SK-N-SH (cell line): ENCODE measurements at regions not wholly inside any gene's neighbourhood (a gene's known extent, or its start where the extent isn't known, plus 50 kb on each side); places are given as distances from the start of the nearest gene placed in this dataset.

Source experiments
- CTCF ChIA-PET: fragments of 300-600, 350-600 bp; formaldehyde crosslinking; extraction: SDS; loops from one replicate; lab custom pipeline; 2021; lab: Yijun Ruan, JAX
- POLR2A ChIA-PET: fragments of 350-600 bp; sonication (Branson Sonifier 250); formaldehyde crosslinking; extraction: SDS; loops from one replicate; lab custom pipeline; 2020; ENCODE audit warnings: antibody characterized with exemption, inconsistent platforms; lab: Yijun Ruan, JAX
- DNase-seq: peaks from one replicate; pipeline ENCODE4 v3.0.0; 2012
- H2AFZ ChIP-seq: fragments of 200-600 bp; sonication (generic); 2 replicates; pipeline ENCODE4 v1.8.1; 2016; ENCODE audit warnings: antibody characterized with exemption, mild to moderate bottlenecking, low read depth
- H3F3A ChIP-seq: fragments of 200-600 bp; sonication (generic); replicated peaks from 2 replicates; pipeline ENCODE3; 2016; ENCODE audit warnings: antibody characterized with exemption, mild to moderate bottlenecking; ENCODE audit not compliant: insufficient read depth
- H3K27ac ChIP-seq, 2 experiments: fragments of 200-500 bp in 1 of 2; fragments of 200-600 bp in 1 of 2; sonication (Bioruptor generic) in 1 of 2; sonication (generic), shearing (Covaris generic) in 1 of 2; 2 replicates each; pipeline versions ENCODE4 v1.5.1 to v1.6.1; 2014 to 2016; ENCODE audit warnings: low read depth in 2 of 2, inconsistent platforms in 1 of 2, low read length in 1 of 2, mild to moderate bottlenecking in 1 of 2, mixed read lengths in 1 of 2
- H3K27me3 ChIP-seq: fragments of 200-600 bp; sonication (generic), shearing (Covaris generic); 2 replicates; pipeline ENCODE4 v1.6.1; 2016; ENCODE audit warnings: mixed run types; ENCODE audit not compliant: insufficient read depth
- H3K36me3 ChIP-seq, 2 experiments: fragments of 200-500 bp in 1 of 2; fragments of 200-600 bp in 1 of 2; sonication (Bioruptor generic) in 1 of 2; sonication (generic) in 1 of 2; replicated peaks in 1 of 2; 2 replicates each; pipeline versions ENCODE3 to v1.5.1; 2014 to 2016; ENCODE audit warnings: low read length in 1 of 2, mild to moderate bottlenecking in 1 of 2; ENCODE audit not compliant: insufficient read depth in 2 of 2, control insufficient read depth in 1 of 2
- H3K4me1 ChIP-seq, 2 experiments: fragments of 200-500 bp in 1 of 2; fragments of 200-600 bp in 1 of 2; sonication (Bioruptor generic) in 1 of 2; sonication (generic), shearing (Covaris generic) in 1 of 2; 2 replicates each; pipeline versions ENCODE4 v1.5.1 to v1.6.1; 2014 to 2016; ENCODE audit warnings: low read depth in 1 of 2, low read length in 1 of 2, mixed run types in 1 of 2; ENCODE audit not compliant: insufficient read depth in 2 of 2, control insufficient read depth in 1 of 2
- H3K4me2 ChIP-seq: fragments of 200-600 bp; sonication (generic), shearing (Covaris generic); 2 replicates; pipeline ENCODE4 v1.6.1; 2017; ENCODE audit warnings: mixed run types
- H3K4me3 ChIP-seq, 2 experiments: fragments of 200-500 bp in 1 of 2; fragments of 200-600 bp in 1 of 2; sonication (Bioruptor generic) in 1 of 2; sonication (generic), shearing (Covaris generic) in 1 of 2; 2 replicates each; pipeline versions ENCODE4 v1.5.1 to v1.8.1; 2014 to 2016; ENCODE audit warnings: low read depth in 2 of 2, inconsistent platforms in 1 of 2, low read length in 1 of 2, mild to moderate bottlenecking in 1 of 2, mixed read lengths in 1 of 2, moderate library complexity in 1 of 2
- H3K79me2 ChIP-seq: fragments of 200-600 bp; sonication (generic); 2 replicates; pipeline ENCODE4 v1.8.1; 2017; ENCODE audit warnings: mild to moderate bottlenecking; ENCODE audit not compliant: insufficient read depth
- H3K9ac ChIP-seq: fragments of 200-600 bp; sonication (generic); 2 replicates; pipeline ENCODE4 v1.6.1; 2017; ENCODE audit warnings: mixed run types
- H3K9me2 ChIP-seq: fragments of 200-600 bp; sonication (generic); 2 replicates; pipeline ENCODE4 v1.6.1; 2017; ENCODE audit warnings: mixed run types
- H3K9me3 ChIP-seq: fragments of 200-600 bp; sonication (generic); 2 replicates; pipeline ENCODE4 v1.6.1; 2017; ENCODE audit warnings: mixed run types, mild to moderate bottlenecking, moderate library complexity
- H4K20me1 ChIP-seq: fragments of 200-600 bp; sonication (generic); 2 replicates; pipeline ENCODE4 v1.6.1; 2017; ENCODE audit warnings: mild to moderate bottlenecking, mixed run types; ENCODE audit not compliant: insufficient read depth
- CHD2 ChIP-seq: fragments of 150-350 bp; IDR thresholded peaks from 2 replicates; pipeline ENCODE4 v1.6.1; 2018; ENCODE audit warnings: low read length; ENCODE audit not compliant: partially characterized antibody
- EP300 ChIP-seq, 2 experiments: IDR thresholded peaks; 2 replicates each; pipeline versions ENCODE4 v1.4.0 to v1.6.1; 2012; ENCODE audit warnings: borderline replicate concordance in 1 of 2, low read depth in 1 of 2, low read length in 1 of 2
- FOXJ3 ChIP-seq: sonication (generic); formaldehyde crosslinking; IDR thresholded peaks from 2 replicates; pipeline ENCODE4 v1.5.1; 2020; ENCODE audit warnings: mild to moderate bottlenecking, missing genetic modification reagents
- FOXM1 ChIP-seq: IDR thresholded peaks from 2 replicates; pipeline ENCODE4 v1.4.0; 2012; ENCODE audit warnings: low read depth, mild to moderate bottlenecking
- GABPA ChIP-seq: IDR thresholded peaks from 2 replicates; pipeline ENCODE4 v1.4.0; 2012; ENCODE audit warnings: low read depth, mild to moderate bottlenecking
- GATA2 ChIP-seq: sonication (generic); formaldehyde crosslinking; IDR thresholded peaks from 2 replicates; pipeline ENCODE4 v1.5.0; 2020; ENCODE audit warnings: mild to moderate bottlenecking, missing genetic modification reagents
- MEF2A ChIP-seq: IDR thresholded peaks from 2 replicates; pipeline ENCODE4 v1.4.0; 2012; ENCODE audit warnings: low read depth, borderline replicate concordance
- MXI1 ChIP-seq: IDR thresholded peaks from 2 replicates; pipeline ENCODE4 v1.6.1; 2012; ENCODE audit warnings: mild to moderate bottlenecking, low read depth, low read length, improper control_type of control experiment
- NFIC ChIP-seq: IDR thresholded peaks from 2 replicates; pipeline ENCODE4 v1.4.0; 2012; ENCODE audit warnings: borderline replicate concordance
- NRF1 ChIP-seq: IDR thresholded peaks from 2 replicates; pipeline ENCODE4 v1.6.1; 2012; ENCODE audit warnings: low read depth, mild to moderate bottlenecking, low read length
- RAD21 ChIP-seq: IDR thresholded peaks from 2 replicates; pipeline ENCODE4 v1.6.1; 2012; ENCODE audit warnings: mild to moderate bottlenecking, low read length
- SMC3 ChIP-seq: IDR thresholded peaks from 2 replicates; pipeline ENCODE4 v1.6.1; 2012; ENCODE audit warnings: low read depth, low read length, improper control_type of control experiment
- TAF1 ChIP-seq: IDR thresholded peaks from 2 replicates; pipeline ENCODE4 v1.6.1; 2012; ENCODE audit warnings: low read depth, mild to moderate bottlenecking, low read length, moderate library complexity, borderline replicate concordance
- WGBS: methylation state at CpG from one replicate; pipeline ENCODE4 v1.1.6; 2017; ENCODE audit warnings: low lambda C conversion rate; 5-methylcytosine and 5-hydroxymethylcytosine counted together
- TF ChIP-seq, protein P1 (sequence below): fragments of 200-600 bp; sonication (generic); IDR thresholded peaks from 2 replicates; pipeline ENCODE4 v1.6.1; 2017; ENCODE audit warnings: antibody characterized with exemption, mild to moderate bottlenecking, moderate library complexity
- TF ChIP-seq, protein P2 (sequence below): IDR thresholded peaks from 2 replicates; pipeline ENCODE4 v1.4.0; 2012; ENCODE audit warnings: low read depth, borderline replicate concordance
- TF ChIP-seq, protein P3 (sequence below): fragments of 150-350 bp; IDR thresholded peaks from 2 replicates; pipeline ENCODE4 v1.6.1; 2017; ENCODE audit warnings: antibody characterized with exemption, low read length, low read depth, borderline replicate concordance
- TF ChIP-seq, protein P4 (sequence below): IDR thresholded peaks from 2 replicates; pipeline ENCODE4; 2012

DNA sequence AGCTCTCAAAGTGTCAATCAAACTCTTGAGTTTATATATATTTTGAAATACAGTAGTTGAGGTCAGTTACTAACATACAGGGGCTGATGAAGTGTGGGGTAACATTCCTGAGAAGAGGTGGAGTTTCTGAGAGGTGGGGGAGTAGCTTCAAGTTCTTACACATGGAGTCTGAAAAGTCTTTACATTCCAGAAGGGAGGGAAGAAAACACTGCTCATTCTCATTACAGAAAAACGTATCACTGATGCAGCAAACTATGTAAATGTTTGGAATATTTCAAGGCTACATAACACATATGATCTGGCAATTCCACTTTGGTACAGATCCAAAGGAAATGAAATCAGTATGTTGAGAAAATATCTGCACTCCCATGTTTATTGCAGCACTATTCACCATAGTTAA, 1065.8 kb upstream of the B3GALT2 start:
- Histone ChIP-seq H3K27me3 (no peaks in the 10 kb centered on the region), H3K27ac (no peak overlapping the region; a peak in 1 of 4 replicates), H3K9me3 (no peaks in the 10 kb centered on the region), H4K20me1 (no peaks in the 10 kb centered on the region), H3K9me2 (no peaks in the 10 kb centered on the region), H3K36me3 (no peaks in the 10 kb centered on the region), H2AFZ (no peak overlapping the region), H3K4me1 (no peaks in the 10 kb centered on the region; a peak in 1 of 4 replicates), H3K9ac (no peak overlapping the region), H3K79me2 (no peaks in the 10 kb centered on the region), H3K4me2 (no peak overlapping the region), H3K4me3 (no peak overlapping the region), H3F3A (no peaks in the 10 kb centered on the region)
- 6% methylated on average over 1 of the region's 1 CpG for WGBS
- TF ChIP-seq, protein P1, sequence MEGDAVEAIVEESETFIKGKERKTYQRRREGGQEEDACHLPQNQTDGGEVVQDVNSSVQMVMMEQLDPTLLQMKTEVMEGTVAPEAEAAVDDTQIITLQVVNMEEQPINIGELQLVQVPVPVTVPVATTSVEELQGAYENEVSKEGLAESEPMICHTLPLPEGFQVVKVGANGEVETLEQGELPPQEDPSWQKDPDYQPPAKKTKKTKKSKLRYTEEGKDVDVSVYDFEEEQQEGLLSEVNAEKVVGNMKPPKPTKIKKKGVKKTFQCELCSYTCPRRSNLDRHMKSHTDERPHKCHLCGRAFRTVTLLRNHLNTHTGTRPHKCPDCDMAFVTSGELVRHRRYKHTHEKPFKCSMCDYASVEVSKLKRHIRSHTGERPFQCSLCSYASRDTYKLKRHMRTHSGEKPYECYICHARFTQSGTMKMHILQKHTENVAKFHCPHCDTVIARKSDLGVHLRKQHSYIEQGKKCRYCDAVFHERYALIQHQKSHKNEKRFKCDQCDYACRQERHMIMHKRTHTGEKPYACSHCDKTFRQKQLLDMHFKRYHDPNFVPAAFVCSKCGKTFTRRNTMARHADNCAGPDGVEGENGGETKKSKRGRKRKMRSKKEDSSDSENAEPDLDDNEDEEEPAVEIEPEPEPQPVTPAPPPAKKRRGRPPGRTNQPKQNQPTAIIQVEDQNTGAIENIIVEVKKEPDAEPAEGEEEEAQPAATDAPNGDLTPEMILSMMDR, result no peak
- no peak for TF ChIP-seq FOXM1
- no peak for TF ChIP-seq CHD2
- TF ChIP-seq, protein P2, sequence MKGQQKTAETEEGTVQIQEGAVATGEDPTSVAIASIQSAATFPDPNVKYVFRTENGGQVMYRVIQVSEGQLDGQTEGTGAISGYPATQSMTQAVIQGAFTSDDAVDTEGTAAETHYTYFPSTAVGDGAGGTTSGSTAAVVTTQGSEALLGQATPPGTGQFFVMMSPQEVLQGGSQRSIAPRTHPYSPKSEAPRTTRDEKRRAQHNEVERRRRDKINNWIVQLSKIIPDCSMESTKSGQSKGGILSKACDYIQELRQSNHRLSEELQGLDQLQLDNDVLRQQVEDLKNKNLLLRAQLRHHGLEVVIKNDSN, result no peak
- TF ChIP-seq GABPA, result no peak
- TF ChIP-seq MEF2A, result no peak
- no peak; the same call in 1 of the 2 replicates for TF ChIP-seq NFIC
- no peak for TF ChIP-seq FOXJ3 (CRISPR knock-in tag)
- TF ChIP-seq TAF1, result no peak
- TF ChIP-seq, protein P3, sequence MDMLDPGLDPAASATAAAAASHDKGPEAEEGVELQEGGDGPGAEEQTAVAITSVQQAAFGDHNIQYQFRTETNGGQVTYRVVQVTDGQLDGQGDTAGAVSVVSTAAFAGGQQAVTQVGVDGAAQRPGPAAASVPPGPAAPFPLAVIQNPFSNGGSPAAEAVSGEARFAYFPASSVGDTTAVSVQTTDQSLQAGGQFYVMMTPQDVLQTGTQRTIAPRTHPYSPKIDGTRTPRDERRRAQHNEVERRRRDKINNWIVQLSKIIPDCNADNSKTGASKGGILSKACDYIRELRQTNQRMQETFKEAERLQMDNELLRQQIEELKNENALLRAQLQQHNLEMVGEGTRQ, result no peak
- TF ChIP-seq RAD21, result no peak
- ChIA-PET CTCF (no interaction called here), POLR2A (no interaction called here)
- no peak for DNase-seq

DNA sequence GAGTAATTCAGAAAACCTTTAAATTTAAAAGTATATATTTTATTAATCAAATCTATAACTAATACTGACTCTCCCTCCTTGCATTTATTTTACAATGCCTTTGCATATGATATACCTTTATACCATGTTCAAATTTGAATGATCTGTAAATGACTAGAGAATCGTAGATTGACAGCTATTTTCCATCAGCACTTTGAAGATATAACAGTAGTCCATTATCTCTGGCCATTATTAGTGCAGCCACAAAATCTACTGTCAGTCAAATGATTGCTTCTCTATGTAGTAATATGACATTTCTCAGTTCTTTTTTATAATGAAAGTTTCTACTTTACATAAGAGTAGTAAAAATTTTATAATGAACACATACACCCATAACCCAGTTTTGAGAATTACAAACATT, 1054.8 kb upstream of the B3GALT2 start:
- 14% methylated on average over 1 of the region's 1 CpG for WGBS
- Histone ChIP-seq H2AFZ (no peak overlapping the region), H3K9ac (no peak overlapping the region), H3K4me1 (no peaks in the 10 kb centered on the region; a peak in 1 of 4 replicates), H3F3A (no peaks in the 10 kb centered on the region), H3K36me3 (no peaks in the 10 kb centered on the region), H3K4me2 (no peak overlapping the region), H3K27ac (no peak overlapping the region), H3K79me2 (no peaks in the 10 kb centered on the region), H3K9me3 (no peaks in the 10 kb centered on the region), H3K4me3 (no peak overlapping the region)
- CTCF ChIA-PET, result no interaction called here
- DNase-seq, result no peak
- TF ChIP-seq, protein P3, result no peak
- no peak for TF ChIP-seq MXI1
- TF ChIP-seq CHD2, result no peak
- TF ChIP-seq FOXM1, result no peak
- TF ChIP-seq, protein P1, result no peak
- no peak for TF ChIP-seq GATA2 (CRISPR knock-in tag)
- no peak for TF ChIP-seq GABPA
- TF ChIP-seq SMC3, result no peak
- TF ChIP-seq, protein P2, result no peak
- TF ChIP-seq TAF1, result no peak
- no peak for TF ChIP-seq NRF1
- no peak for TF ChIP-seq EP300 (IDR thresholded peaks at IDR 0.05; ENCODE audit: borderline replicate concordance in 1 of 2, low read depth in 1 of 2, low read length in 1 of 2)
- no peak for TF ChIP-seq NFIC
- no peak for TF ChIP-seq RAD21
- TF ChIP-seq, protein P4, sequence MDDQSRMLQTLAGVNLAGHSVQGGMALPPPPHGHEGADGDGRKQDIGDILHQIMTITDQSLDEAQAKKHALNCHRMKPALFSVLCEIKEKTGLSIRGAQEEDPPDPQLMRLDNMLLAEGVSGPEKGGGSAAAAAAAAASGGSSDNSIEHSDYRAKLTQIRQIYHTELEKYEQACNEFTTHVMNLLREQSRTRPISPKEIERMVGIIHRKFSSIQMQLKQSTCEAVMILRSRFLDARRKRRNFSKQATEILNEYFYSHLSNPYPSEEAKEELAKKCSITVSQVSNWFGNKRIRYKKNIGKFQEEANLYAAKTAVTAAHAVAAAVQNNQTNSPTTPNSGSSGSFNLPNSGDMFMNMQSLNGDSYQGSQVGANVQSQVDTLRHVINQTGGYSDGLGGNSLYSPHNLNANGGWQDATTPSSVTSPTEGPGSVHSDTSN, result no peak
- TF ChIP-seq, all 33 proteins: peak for 0
- Histone ChIP-seq H3K27me3 (no peaks in the 10 kb centered on the region), H3K9me2 (no peaks in the 10 kb centered on the region; the same call in 1 of the 2 replicates), H4K20me1 (no peaks in the 10 kb centered on the region)
- POLR2A ChIA-PET, result no interaction called here
